H9 (cell line): ENCODE measurements at regions not wholly inside any gene's neighbourhood (a gene's known extent, or its start where the extent isn't known, plus 50 kb on each side); places are given as distances from the start of the nearest gene placed in this dataset.

Experiments used
- DNase-seq: peaks from one replicate; pipeline ENCODE4 v3.0.0-alpha.2; 2017
- H2AFZ ChIP-seq: one replicate; pipeline ENCODE4 v1.6.1; 2013; ENCODE audit warnings: mild to moderate bottlenecking, low read length, control low read depth, moderate library complexity
- H2AK5ac ChIP-seq: 2 replicates; pipeline ENCODE4 v1.6.1; 2013; ENCODE audit warnings: low read length, control low read depth, mixed read lengths; ENCODE audit not compliant: insufficient read length
- H2BK120ac ChIP-seq: one replicate; pipeline ENCODE4 v1.6.1; 2013; ENCODE audit warnings: low read depth, mild to moderate bottlenecking, low read length, control low read depth, inconsistent platforms; ENCODE audit not compliant: poor library complexity, severe bottlenecking
- H2BK12ac ChIP-seq: 2 replicates; pipeline ENCODE4 v1.6.1; 2013; ENCODE audit warnings: low read length, control low read depth, mixed read lengths, low read depth; ENCODE audit not compliant: insufficient read length
- H2BK15ac ChIP-seq: 2 replicates; pipeline ENCODE4 v1.6.1; 2013; ENCODE audit warnings: low read depth, low read length, control low read depth
- H2BK20ac ChIP-seq: one replicate; pipeline ENCODE4 v1.6.1; 2013; ENCODE audit warnings: low read depth, mild to moderate bottlenecking, low read length, control low read depth, inconsistent platforms; ENCODE audit not compliant: poor library complexity, severe bottlenecking
- H2BK5ac ChIP-seq: 2 replicates; pipeline ENCODE4 v1.6.1; 2013; ENCODE audit warnings: low read length, control low read depth, mixed read lengths; ENCODE audit not compliant: insufficient read length
- H3K14ac ChIP-seq: 2 replicates; pipeline ENCODE4 v1.6.1; 2013; ENCODE audit warnings: low read length, control low read depth; ENCODE audit not compliant: insufficient read depth
- H3K18ac ChIP-seq: 2 replicates; pipeline ENCODE4 v1.6.1; 2013; ENCODE audit warnings: low read depth, mild to moderate bottlenecking, mixed read lengths, low read length, control low read depth; ENCODE audit not compliant: insufficient read length
- H3K23ac ChIP-seq: 2 replicates; pipeline ENCODE4 v1.6.1; 2013; ENCODE audit warnings: low read length, control low read depth, mixed read lengths, low read depth; ENCODE audit not compliant: insufficient read length
- H3K23me2 ChIP-seq: 2 replicates; pipeline ENCODE4 v1.6.1; 2013; ENCODE audit warnings: low read depth, mild to moderate bottlenecking, mixed read lengths, low read length, control low read depth; ENCODE audit not compliant: insufficient read length, poor library complexity, severe bottlenecking
- H3K27ac ChIP-seq: 2 replicates; pipeline ENCODE4 v1.5.1; 2013; ENCODE audit warnings: low read length, control low read depth, mixed read lengths, low read depth; ENCODE audit not compliant: insufficient read length
- H3K27me3 ChIP-seq: 2 replicates; pipeline ENCODE4 v1.6.1; 2013; ENCODE audit warnings: low read length, control low read depth, inconsistent platforms; ENCODE audit not compliant: insufficient read depth
- H3K4ac ChIP-seq: 2 replicates; pipeline ENCODE4 v1.6.1; 2013; ENCODE audit warnings: low read depth, mild to moderate bottlenecking, control low read depth, inconsistent platforms, low read length, moderate library complexity
- H3K4me1 ChIP-seq: 2 replicates; pipeline ENCODE4 v1.6.1; 2013; ENCODE audit warnings: low read length, control low read depth, inconsistent platforms; ENCODE audit not compliant: insufficient read depth
- H3K4me2 ChIP-seq: 2 replicates; pipeline ENCODE4 v1.6.1; 2013; ENCODE audit warnings: low read length, control low read depth, mixed read lengths; ENCODE audit not compliant: insufficient read length, insufficient read depth
- H3K56ac ChIP-seq: 2 replicates; pipeline ENCODE4 v1.6.1; 2013; ENCODE audit warnings: low read depth, mild to moderate bottlenecking, mixed read lengths, low read length, control low read depth; ENCODE audit not compliant: insufficient read length
- H3K79me1 ChIP-seq: 2 replicates; pipeline ENCODE4 v1.6.1; 2013; ENCODE audit warnings: low read depth, mild to moderate bottlenecking, moderate library complexity, low read length, control low read depth, inconsistent platforms; ENCODE audit not compliant: insufficient read depth, poor library complexity, severe bottlenecking
- H3K79me2 ChIP-seq: 2 replicates; pipeline ENCODE4 v1.6.1; 2013; ENCODE audit warnings: low read length, control low read depth, inconsistent platforms; ENCODE audit not compliant: insufficient read depth
- H3K9ac ChIP-seq: 2 replicates; pipeline ENCODE4 v1.6.1; 2013; ENCODE audit warnings: low read length, control low read depth, mixed read lengths; ENCODE audit not compliant: insufficient read length; ENCODE audit errors: extremely low read depth
- H3K9me3 ChIP-seq: one replicate; pipeline ENCODE4 v1.6.1; 2013; ENCODE audit warnings: low read depth, low read length, inconsistent platforms; ENCODE audit not compliant: control insufficient read depth
- H3T11ph ChIP-seq: one replicate; pipeline ENCODE4 v1.6.1; 2013; ENCODE audit warnings: mild to moderate bottlenecking, low read length, control low read depth, inconsistent platforms
- H4K20me1 ChIP-seq: one replicate; pipeline ENCODE4 v1.6.1; 2013; ENCODE audit not compliant: control insufficient read depth, insufficient read length, insufficient read depth
- H4K5ac ChIP-seq: 2 replicates; pipeline ENCODE4 v1.6.1; 2013; ENCODE audit warnings: low read depth, mild to moderate bottlenecking, mixed read lengths, low read length, control low read depth; ENCODE audit not compliant: insufficient read length
- H4K8ac ChIP-seq: replicated peaks from 2 replicates; pipeline ENCODE4 v1.6.1; 2013; ENCODE audit warnings: low read length, control low read depth, mixed read lengths, low read depth; ENCODE audit not compliant: insufficient read length
- H4K91ac ChIP-seq: 2 replicates; pipeline ENCODE4 v1.6.1; 2013; ENCODE audit warnings: low read depth, mild to moderate bottlenecking, moderate library complexity, mixed read lengths, low read length, control low read depth; ENCODE audit not compliant: insufficient read length
- H3K27ac Mint-ChIP-seq, 3 experiments: 2 replicates in 2 of 3; 3 replicates in 1 of 3; pipeline ENCODE4 v1.8.0; 2020 to 2021; ENCODE audit warnings: mixed read lengths in 3 of 3, mild to moderate bottlenecking in 1 of 3, moderate library complexity in 1 of 3
- H3K27me3 Mint-ChIP-seq: 2 replicates; pipeline ENCODE4 v1.8.0; 2021; ENCODE audit warnings: low read depth, mild to moderate bottlenecking, moderate library complexity, mixed read lengths
- H3K36me3 Mint-ChIP-seq, 3 experiments: 2 replicates in 2 of 3; 3 replicates in 1 of 3; pipeline ENCODE4 v1.8.0; 2020 to 2021; ENCODE audit warnings: low read depth in 3 of 3, mixed read lengths in 3 of 3; ENCODE audit not compliant: insufficient read depth in 1 of 3
- H3K4me1 Mint-ChIP-seq, 2 experiments: 2 replicates each; pipeline ENCODE4 v1.8.0; 2020; ENCODE audit warnings: mixed read lengths in 2 of 2
- H3K4me3 Mint-ChIP-seq, 2 experiments: 2 replicates in 1 of 2; 3 replicates in 1 of 2; pipeline ENCODE4 v1.8.0; 2020 to 2021; ENCODE audit warnings: mild to moderate bottlenecking in 2 of 2, mixed read lengths in 2 of 2, moderate library complexity in 1 of 2
- H3K9me3 Mint-ChIP-seq, 2 experiments: 2 replicates in 1 of 2; 3 replicates in 1 of 2; pipeline ENCODE4 v1.8.0; 2020; ENCODE audit warnings: mild to moderate bottlenecking in 2 of 2, mixed read lengths in 2 of 2, moderate library complexity in 1 of 2
- WGBS: extraction: QIAGEN DNeasy Blood & Tissue Kit; methylation state at CpG from one replicate; pipeline ENCODE4 v1.1.7; 2013; ENCODE audit warnings: missing lambda C conversion rate, low lambda C conversion rate, mixed read lengths; ENCODE audit not compliant: insufficient read length; ENCODE audit errors: extremely low coverage; 5-methylcytosine and 5-hydroxymethylcytosine counted together
- TF ChIP-seq, protein P1 (sequence below): fragments of 200-600 bp; sonication (generic); conservative IDR thresholded peaks from 3 replicates; pipeline ENCODE4 v1.8.0; 2021; ENCODE audit warnings: antibody characterized with exemption, mild to moderate bottlenecking

DNA sequence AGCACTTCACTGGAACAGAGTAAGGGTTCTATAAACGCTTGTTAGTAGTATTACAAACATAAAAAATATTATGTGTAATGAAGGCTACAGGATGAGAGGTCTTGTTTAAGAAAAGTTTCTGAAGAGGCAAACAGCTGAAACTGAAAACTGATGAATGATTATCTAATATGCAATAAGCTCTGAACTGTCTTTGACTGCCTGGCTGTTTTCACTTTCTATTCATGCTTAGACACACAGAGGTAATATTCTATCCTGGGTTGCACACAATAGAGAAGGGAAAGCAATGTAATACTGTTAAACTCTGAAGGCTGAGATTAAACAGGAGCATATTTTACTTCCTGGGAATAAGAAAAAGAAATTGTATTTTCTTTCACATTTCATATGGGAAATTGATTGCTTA is 251.3 kb downstream of the ALX1 start:
- H3K27ac Mint-ChIP-seq: no peak overlapping the region

More for the DNA sequence above, 251.3 kb downstream of the ALX1 start:
- Histone ChIP-seq H3K4me1 (peaks cover 3% of the 10 kb centered on the region; the same call in 1 of the 2 replicates), H3T11ph (no peak overlapping the region), H3K23ac (no peak overlapping the region), H3K4ac (no peak overlapping the region), H2BK20ac (no peak overlapping the region), H3K79me2 (no peaks in the 10 kb centered on the region), H3K27ac (no peak overlapping the region), H2BK5ac (no peak overlapping the region), H3K9me3 (no peaks in the 10 kb centered on the region), H4K5ac (no peak overlapping the region), H3K56ac (no peak overlapping the region), H3K9ac (no peak overlapping the region), H4K91ac (no peak overlapping the region), H3K27me3 (no peaks in the 10 kb centered on the region), H3K18ac (no peak overlapping the region), H2BK120ac (no peak overlapping the region), H2BK15ac (no peak overlapping the region), H3K23me2 (no peaks in the 10 kb centered on the region), H3K79me1 (no peaks in the 10 kb centered on the region), H4K20me1 (no peaks in the 10 kb centered on the region), H2BK12ac (no peak overlapping the region), H2AFZ (no peak overlapping the region), H3K14ac (no peak overlapping the region), H4K8ac (no peak overlapping the region), H3K4me2 (no peak overlapping the region), H2AK5ac (no peak overlapping the region)
- H3K4me3 Mint-ChIP-seq: no peak overlapping the region
- peaks cover 9 to 11% of the 10 kb centered on the region in 2 experiments; a peak in 2 of 4 replicates for H3K4me1 Mint-ChIP-seq
- peaks cover 0 to 7% of the 10 kb centered on the region in 2 experiments; a peak in 3 of 5 replicates for H3K9me3 Mint-ChIP-seq
- H3K27me3 Mint-ChIP-seq: no peaks in the 10 kb centered on the region; the same call in 1 of the 2 replicates
- no CpG with 5 or more reads among the region's 1 CpG for WGBS
- DNase-seq: no peak
- peaks cover 0 to 4% (median 0%) of the 10 kb centered on the region in 3 experiments; a peak in 1 of 7 replicates for H3K36me3 Mint-ChIP-seq
- TF ChIP-seq, protein P1, sequence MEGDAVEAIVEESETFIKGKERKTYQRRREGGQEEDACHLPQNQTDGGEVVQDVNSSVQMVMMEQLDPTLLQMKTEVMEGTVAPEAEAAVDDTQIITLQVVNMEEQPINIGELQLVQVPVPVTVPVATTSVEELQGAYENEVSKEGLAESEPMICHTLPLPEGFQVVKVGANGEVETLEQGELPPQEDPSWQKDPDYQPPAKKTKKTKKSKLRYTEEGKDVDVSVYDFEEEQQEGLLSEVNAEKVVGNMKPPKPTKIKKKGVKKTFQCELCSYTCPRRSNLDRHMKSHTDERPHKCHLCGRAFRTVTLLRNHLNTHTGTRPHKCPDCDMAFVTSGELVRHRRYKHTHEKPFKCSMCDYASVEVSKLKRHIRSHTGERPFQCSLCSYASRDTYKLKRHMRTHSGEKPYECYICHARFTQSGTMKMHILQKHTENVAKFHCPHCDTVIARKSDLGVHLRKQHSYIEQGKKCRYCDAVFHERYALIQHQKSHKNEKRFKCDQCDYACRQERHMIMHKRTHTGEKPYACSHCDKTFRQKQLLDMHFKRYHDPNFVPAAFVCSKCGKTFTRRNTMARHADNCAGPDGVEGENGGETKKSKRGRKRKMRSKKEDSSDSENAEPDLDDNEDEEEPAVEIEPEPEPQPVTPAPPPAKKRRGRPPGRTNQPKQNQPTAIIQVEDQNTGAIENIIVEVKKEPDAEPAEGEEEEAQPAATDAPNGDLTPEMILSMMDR: no peak
